Astrocyte (in vitro differentiated cells and primary cell): ENCODE measurements at regions not wholly inside any gene's neighbourhood (a gene's known extent, or its start where the extent isn't known, plus 50 kb on each side); places are given as distances from the start of the nearest gene placed in this dataset.

ENCODE experiments used
- DNase-seq: peaks from one replicate; pipeline ENCODE4 v3.0.0-alpha.2; 2010; ENCODE audit warnings: low read depth
- FAIRE-seq: peaks from 2 replicates; lab custom pipeline; 2011; peaks lifted over from hg19 to GRCh38; lab: Jason Lieb, UNC
- H2AFZ ChIP-seq: 2 replicates; pipeline ENCODE4 v1.6.0; 2012; ENCODE audit warnings: low read depth, low read length, inconsistent platforms
- H3K27ac ChIP-seq: 2 replicates; pipeline ENCODE4 v1.5.1; 2011; ENCODE audit warnings: low read depth, low read length, inconsistent platforms
- H3K27me3 ChIP-seq: 2 replicates; pipeline ENCODE4 v1.6.0; 2011; ENCODE audit warnings: low read length, inconsistent platforms; ENCODE audit not compliant: insufficient read depth
- H3K36me3 ChIP-seq: 2 replicates; pipeline ENCODE4 v1.5.1; 2011; ENCODE audit warnings: low read length, inconsistent platforms; ENCODE audit not compliant: insufficient read depth
- H3K4me1 ChIP-seq: 2 replicates; pipeline ENCODE4 v1.5.1; 2011; ENCODE audit warnings: low read length, inconsistent platforms; ENCODE audit not compliant: insufficient read depth
- H3K4me2 ChIP-seq: 2 replicates; pipeline ENCODE4 v1.6.0; 2012; ENCODE audit warnings: low read length, inconsistent platforms
- H3K4me3 ChIP-seq: 2 replicates; pipeline ENCODE4 v1.5.1; 2011; ENCODE audit warnings: low read depth, mild to moderate bottlenecking, low read length, inconsistent platforms; ENCODE audit not compliant: insufficient read depth
- H3K79me2 ChIP-seq: 2 replicates; pipeline ENCODE4 v1.6.0; 2012; ENCODE audit warnings: mild to moderate bottlenecking, low read length, inconsistent platforms; ENCODE audit not compliant: insufficient read depth
- H3K9ac ChIP-seq: 2 replicates; pipeline ENCODE4 v1.6.0; 2012; ENCODE audit warnings: mild to moderate bottlenecking, low read length, inconsistent platforms
- H3K9me3 ChIP-seq: 2 replicates; pipeline ENCODE4 v1.5.1; 2012; ENCODE audit warnings: low read depth, mild to moderate bottlenecking, low read length, inconsistent platforms; ENCODE audit not compliant: insufficient read depth
- H4K20me1 ChIP-seq: 2 replicates; pipeline ENCODE4 v1.6.0; 2012; ENCODE audit warnings: low read length, inconsistent platforms; ENCODE audit not compliant: insufficient read depth
- H3K27ac Mint-ChIP-seq: one replicate; pipeline ENCODE4 v1.8.0; 2021; ENCODE audit warnings: mild to moderate bottlenecking, mixed read lengths; ENCODE audit not compliant: unreplicated experiment
- H3K27me3 Mint-ChIP-seq: one replicate; pipeline ENCODE4 v1.8.0; 2021; ENCODE audit warnings: low read depth, mixed read lengths; ENCODE audit not compliant: unreplicated experiment
- H3K36me3 Mint-ChIP-seq: one replicate; pipeline ENCODE4 v1.8.0; 2021; ENCODE audit warnings: low read depth, mixed read lengths; ENCODE audit not compliant: unreplicated experiment
- H3K4me1 Mint-ChIP-seq: one replicate; pipeline ENCODE4 v1.8.0; 2021; ENCODE audit warnings: low read depth, mixed read lengths; ENCODE audit not compliant: unreplicated experiment
- H3K4me3 Mint-ChIP-seq: one replicate; pipeline ENCODE4 v1.8.0; 2021; ENCODE audit warnings: mild to moderate bottlenecking, moderate library complexity, mixed read lengths; ENCODE audit not compliant: unreplicated experiment
- H3K9me3 Mint-ChIP-seq: one replicate; pipeline ENCODE4 v1.8.0; 2021; ENCODE audit warnings: mild to moderate bottlenecking, mixed read lengths; ENCODE audit not compliant: unreplicated experiment
- CTCF ChIP-seq: IDR thresholded peaks from 2 replicates; pipeline ENCODE4 v1.5.1; 2011; ENCODE audit warnings: low read depth, mild to moderate bottlenecking, inconsistent platforms, low read length, moderate library complexity; ENCODE audit not compliant: insufficient read depth
- EZH2 ChIP-seq: IDR thresholded peaks from 2 replicates; pipeline ENCODE4 v1.6.1; 2012; ENCODE audit warnings: mild to moderate bottlenecking, low read length, inconsistent platforms; ENCODE audit not compliant: insufficient read depth

GRCh38 chr6:66421570-66421969, 714.5 kb upstream of the EYS start:
- H3K9me3 ChIP-seq: no peaks in the 10 kb centered on the region
- H3K27me3 Mint-ChIP-seq: no peaks in the 10 kb centered on the region
- no peaks in the 10 kb centered on the region for H3K79me2 ChIP-seq
- TF ChIP-seq CTCF (peak; percentile 28), EZH2 (no peak)
- H3K4me3 Mint-ChIP-seq: no peak overlapping the region
- no peaks in the 10 kb centered on the region for H3K36me3 ChIP-seq
- H3K9me3 Mint-ChIP-seq: peaks cover 1% of the 10 kb centered on the region
- no peaks in the 10 kb centered on the region for H3K4me1 ChIP-seq
- H3K27ac Mint-ChIP-seq: no peak overlapping the region
- no peak overlapping the region for H3K27ac ChIP-seq
- no peak for DNase-seq
- FAIRE-seq: no peak
- no peak overlapping the region for H3K4me2 ChIP-seq
- no peaks in the 10 kb centered on the region for H4K20me1 ChIP-seq
- no peaks in the 10 kb centered on the region for H3K27me3 ChIP-seq
- no peak overlapping the region for H2AFZ ChIP-seq
- H3K4me3 ChIP-seq: no peak overlapping the region
- H3K9ac ChIP-seq: no peak overlapping the region
- H3K36me3 Mint-ChIP-seq: no peaks in the 10 kb centered on the region
- peaks cover 2% of the 10 kb centered on the region for H3K4me1 Mint-ChIP-seq

DNA sequence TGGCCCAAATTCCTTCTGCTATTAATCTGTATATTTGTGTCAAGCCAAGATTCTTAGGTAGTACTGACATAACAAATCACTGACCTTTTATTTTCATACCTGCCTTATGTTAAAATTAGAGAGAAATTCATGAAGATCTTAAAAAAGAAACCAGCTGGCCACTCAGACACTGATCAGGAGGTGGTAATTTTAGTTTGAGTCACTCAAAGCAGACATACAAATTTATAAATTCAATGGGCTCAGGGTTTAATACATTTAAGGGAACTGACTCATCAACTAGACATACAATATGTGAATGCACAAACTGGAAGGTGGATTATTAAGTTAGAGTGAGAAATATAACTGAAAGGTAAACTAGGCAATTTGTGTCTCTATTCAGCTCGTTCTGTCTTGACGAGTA, 711.9 kb upstream of the EYS start:
- Histone ChIP-seq H3K9me3 (no peaks in the 10 kb centered on the region), H3K79me2 (no peaks in the 10 kb centered on the region), H2AFZ (no peak overlapping the region)

More for the DNA sequence above, 711.9 kb upstream of the EYS start:
- DNase-seq (no peak), FAIRE-seq (no peak)
- Mint-ChIP-seq H3K4me1 (peaks cover 2% of the 10 kb centered on the region), H3K36me3 (no peaks in the 10 kb centered on the region), H3K4me3 (no peak overlapping the region), H3K27ac (no peak overlapping the region), H3K27me3 (no peaks in the 10 kb centered on the region), H3K9me3 (no peaks in the 10 kb centered on the region)
- Histone ChIP-seq H3K36me3 (no peaks in the 10 kb centered on the region), H3K27me3 (no peaks in the 10 kb centered on the region), H3K27ac (no peak overlapping the region), H3K4me1 (no peaks in the 10 kb centered on the region), H3K4me3 (no peak overlapping the region), H3K4me2 (no peak overlapping the region), H4K20me1 (no peaks in the 10 kb centered on the region), H3K9ac (no peak overlapping the region)
- TF ChIP-seq CTCF (no peak), EZH2 (no peak)
